ENCODE measurements at regions not wholly inside any gene's neighbourhood (a gene's known extent, or its start where the extent isn't known, plus 50 kb on each side); places are given as distances from the start of the nearest gene placed in this dataset.
"Not testable (repeated sequence)": the region's sequence is repeated elsewhere in the genome, so short reads cannot be mapped to it uniquely, and the experiment has no call there.

DNA sequence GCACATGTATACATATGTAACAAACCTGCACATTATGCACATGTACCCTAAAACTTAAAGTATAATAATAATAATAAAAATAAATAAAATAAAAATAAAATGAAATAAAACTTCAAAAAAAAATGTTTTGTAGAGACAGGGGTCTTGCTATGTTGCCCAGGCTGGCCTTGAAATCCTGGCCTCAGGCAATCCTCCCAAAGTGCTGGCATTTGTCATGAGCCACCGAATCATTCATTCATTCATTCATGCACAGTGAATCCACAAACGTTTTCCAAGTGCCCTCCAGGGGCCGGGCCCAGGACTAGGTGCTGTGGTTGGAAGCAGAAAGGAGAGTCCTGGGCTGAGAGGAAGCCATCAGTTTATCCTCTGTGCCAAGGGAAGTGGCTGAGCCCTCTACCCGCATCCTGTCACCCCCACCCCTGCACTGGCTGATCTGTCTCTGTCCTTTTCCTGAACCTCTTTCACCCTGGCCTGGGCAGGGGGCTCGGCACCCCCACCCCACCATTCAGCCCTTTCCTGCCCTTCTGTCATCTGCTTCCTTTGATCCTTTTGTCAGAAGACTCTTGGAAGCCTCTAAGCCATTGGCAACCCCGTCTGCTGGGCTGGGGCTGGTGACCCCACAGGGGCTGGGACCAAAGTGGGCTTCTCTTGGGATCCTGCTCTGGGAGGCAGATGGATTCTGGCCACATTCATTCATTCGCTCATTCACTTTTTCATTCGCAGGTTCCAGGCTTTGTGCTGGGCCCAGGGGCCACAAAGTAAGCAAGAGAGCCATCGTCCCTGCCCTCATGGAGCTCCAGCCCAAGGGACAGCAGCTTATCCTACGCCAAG lies 84.3 kb downstream of the IGLL1 start:
- Histone ChIP-seq H3K4me3 (no peak overlapping the region), H3K27ac (no peak overlapping the region)
- DNase-seq (ENCODE audit: low spot score): no peak

GRCh38 chr22:23494930-23495266 lies 85.2 kb downstream of the IGLL1 start:
- H3K4me3 ChIP-seq: no peak overlapping the region
- TF ChIP-seq, protein P1, sequence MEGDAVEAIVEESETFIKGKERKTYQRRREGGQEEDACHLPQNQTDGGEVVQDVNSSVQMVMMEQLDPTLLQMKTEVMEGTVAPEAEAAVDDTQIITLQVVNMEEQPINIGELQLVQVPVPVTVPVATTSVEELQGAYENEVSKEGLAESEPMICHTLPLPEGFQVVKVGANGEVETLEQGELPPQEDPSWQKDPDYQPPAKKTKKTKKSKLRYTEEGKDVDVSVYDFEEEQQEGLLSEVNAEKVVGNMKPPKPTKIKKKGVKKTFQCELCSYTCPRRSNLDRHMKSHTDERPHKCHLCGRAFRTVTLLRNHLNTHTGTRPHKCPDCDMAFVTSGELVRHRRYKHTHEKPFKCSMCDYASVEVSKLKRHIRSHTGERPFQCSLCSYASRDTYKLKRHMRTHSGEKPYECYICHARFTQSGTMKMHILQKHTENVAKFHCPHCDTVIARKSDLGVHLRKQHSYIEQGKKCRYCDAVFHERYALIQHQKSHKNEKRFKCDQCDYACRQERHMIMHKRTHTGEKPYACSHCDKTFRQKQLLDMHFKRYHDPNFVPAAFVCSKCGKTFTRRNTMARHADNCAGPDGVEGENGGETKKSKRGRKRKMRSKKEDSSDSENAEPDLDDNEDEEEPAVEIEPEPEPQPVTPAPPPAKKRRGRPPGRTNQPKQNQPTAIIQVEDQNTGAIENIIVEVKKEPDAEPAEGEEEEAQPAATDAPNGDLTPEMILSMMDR (IDR thresholded peaks at IDR 0.05): no peak
- DNase-seq (ENCODE audit: low spot score): no peak
- H3K27ac ChIP-seq: no peak overlapping the region

More for the DNA sequence above, 84.3 kb downstream of the IGLL1 start:
- TF ChIP-seq, protein P1 (IDR thresholded peaks at IDR 0.05): no peak

DNA sequence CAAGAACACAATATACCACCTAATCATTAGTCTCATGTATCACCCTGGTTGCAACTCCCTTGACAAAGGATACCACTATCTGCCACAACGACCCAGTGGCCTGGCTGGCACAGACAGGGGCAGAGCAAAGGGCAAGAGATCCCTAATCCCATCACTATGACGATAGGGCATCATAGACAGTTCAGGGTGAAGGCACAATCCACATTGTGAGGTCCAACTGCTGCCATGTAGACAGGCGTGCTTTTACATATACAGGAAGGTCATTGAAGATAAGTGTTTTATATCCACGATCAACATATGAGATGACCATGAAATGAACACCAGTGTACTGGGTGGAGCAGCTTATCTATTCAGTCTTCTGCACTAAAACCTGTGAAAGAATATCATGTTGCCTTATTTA lies 94.6 kb downstream of the IGLL1 start:
- TF ChIP-seq, protein P1 (IDR thresholded peaks at IDR 0.05): no peak
- H3K27ac ChIP-seq: no peak overlapping the region
- no peak for DNase-seq (ENCODE audit: low spot score)
- H3K4me3 ChIP-seq: no peak overlapping the region

DNA sequence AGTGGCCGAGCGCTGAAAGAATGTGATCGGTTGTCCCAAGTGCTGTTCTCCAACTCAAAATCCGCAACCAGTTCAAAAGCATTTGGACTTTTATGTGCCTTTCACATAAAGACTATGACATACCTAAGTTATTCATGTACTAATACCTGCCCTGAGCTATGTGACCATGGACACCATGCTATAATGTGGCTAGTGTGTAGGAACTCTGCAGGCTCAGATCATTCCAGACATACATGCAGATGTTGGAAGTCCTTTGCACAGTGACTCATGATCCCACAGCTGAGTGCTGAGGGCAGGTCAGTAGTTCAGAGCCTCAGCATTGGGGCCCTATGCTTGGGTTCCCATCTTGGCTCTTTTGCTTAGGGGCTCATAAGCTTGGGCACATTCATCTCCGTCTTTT lies 95.4 kb downstream of the IGLL1 start:
- TF ChIP-seq, protein P1 (IDR thresholded peaks at IDR 0.05): no peak
- DNase-seq (ENCODE audit: low spot score): no peak
- H3K4me3 ChIP-seq: no peak overlapping the region
- no peak overlapping the region for H3K27ac ChIP-seq

GRCh38 chr22:23481369-23481768 lies 98.7 kb downstream of the IGLL1 start:
- Histone ChIP-seq H3K4me3 (no peak overlapping the region), H3K27ac (no peak overlapping the region)
- no peak for DNase-seq (ENCODE audit: low spot score)
- TF ChIP-seq, protein P1 (IDR thresholded peaks at IDR 0.05): no peak

DNA sequence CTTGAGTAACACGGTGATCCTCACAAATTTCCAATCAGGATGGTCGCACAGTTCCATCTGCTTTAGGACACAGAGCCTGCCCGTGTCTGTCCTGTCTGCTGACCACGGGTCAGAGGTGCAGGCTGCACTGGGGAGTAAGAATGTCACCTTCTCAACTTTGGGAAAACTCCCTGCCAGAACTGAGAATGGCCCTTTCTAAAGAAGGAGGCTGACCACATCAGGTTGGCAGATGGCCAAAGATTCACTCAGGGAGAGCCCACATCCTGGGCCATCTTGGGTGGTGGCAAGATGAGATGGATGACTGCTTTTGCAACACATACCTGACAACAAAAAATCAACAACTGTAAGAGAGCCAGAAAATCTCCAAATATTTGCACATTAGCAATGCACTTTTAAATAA lies 101.9 kb downstream of the IGLL1 start:
- TF ChIP-seq, protein P1 (IDR thresholded peaks at IDR 0.05): no peak

DNA sequence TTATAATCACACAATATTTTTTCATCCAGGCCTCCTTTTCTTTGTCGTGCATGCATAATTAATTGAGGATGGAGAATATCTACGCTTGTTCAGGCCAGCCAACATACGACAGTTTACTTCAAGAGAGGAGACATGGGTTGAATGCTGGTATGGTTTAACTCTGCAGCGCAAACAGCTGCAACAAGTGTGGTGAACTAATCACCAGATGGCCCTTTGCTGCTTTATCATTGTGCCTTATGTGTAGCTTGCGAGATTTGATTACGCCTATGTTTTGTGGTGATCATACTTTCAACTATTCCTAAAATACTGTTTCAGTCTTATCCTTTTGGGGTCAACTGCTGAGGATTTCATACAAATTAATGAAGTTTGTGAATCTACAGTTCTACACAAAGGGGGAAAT lies 105.6 kb downstream of the IGLL1 start:
- DNase-seq (ENCODE audit: low spot score); H3K4me3 ChIP-seq; H3K27ac ChIP-seq: not testable (repeated sequence)

More for the DNA sequence above, 101.9 kb downstream of the IGLL1 start:
- DNase-seq (ENCODE audit: low spot score): no peak
- Histone ChIP-seq H3K4me3 (no peak overlapping the region), H3K27ac (no peak overlapping the region)

All from coronary artery (tissue), 2 donors.